H9 (cell line): ENCODE measurements at regions not wholly inside any gene's neighbourhood (a gene's known extent, or its start where the extent isn't known, plus 50 kb on each side); places are given as distances from the start of the nearest gene placed in this dataset.

Experiments
- DNase-seq: peaks from one replicate; pipeline ENCODE4 v3.0.0-alpha.2; 2017
- H2AFZ ChIP-seq: one replicate; pipeline ENCODE4 v1.6.1; 2013; ENCODE audit warnings: mild to moderate bottlenecking, low read length, control low read depth, moderate library complexity
- H2AK5ac ChIP-seq: 2 replicates; pipeline ENCODE4 v1.6.1; 2013; ENCODE audit warnings: low read length, control low read depth, mixed read lengths; ENCODE audit not compliant: insufficient read length
- H2BK120ac ChIP-seq: one replicate; pipeline ENCODE4 v1.6.1; 2013; ENCODE audit warnings: low read depth, mild to moderate bottlenecking, low read length, control low read depth, inconsistent platforms; ENCODE audit not compliant: poor library complexity, severe bottlenecking
- H2BK12ac ChIP-seq: 2 replicates; pipeline ENCODE4 v1.6.1; 2013; ENCODE audit warnings: low read length, control low read depth, mixed read lengths, low read depth; ENCODE audit not compliant: insufficient read length
- H2BK15ac ChIP-seq: 2 replicates; pipeline ENCODE4 v1.6.1; 2013; ENCODE audit warnings: low read depth, low read length, control low read depth
- H2BK20ac ChIP-seq: one replicate; pipeline ENCODE4 v1.6.1; 2013; ENCODE audit warnings: low read depth, mild to moderate bottlenecking, low read length, control low read depth, inconsistent platforms; ENCODE audit not compliant: poor library complexity, severe bottlenecking
- H2BK5ac ChIP-seq: 2 replicates; pipeline ENCODE4 v1.6.1; 2013; ENCODE audit warnings: low read length, control low read depth, mixed read lengths; ENCODE audit not compliant: insufficient read length
- H3K14ac ChIP-seq: 2 replicates; pipeline ENCODE4 v1.6.1; 2013; ENCODE audit warnings: low read length, control low read depth; ENCODE audit not compliant: insufficient read depth
- H3K18ac ChIP-seq: 2 replicates; pipeline ENCODE4 v1.6.1; 2013; ENCODE audit warnings: low read depth, mild to moderate bottlenecking, mixed read lengths, low read length, control low read depth; ENCODE audit not compliant: insufficient read length
- H3K23ac ChIP-seq: 2 replicates; pipeline ENCODE4 v1.6.1; 2013; ENCODE audit warnings: low read length, control low read depth, mixed read lengths, low read depth; ENCODE audit not compliant: insufficient read length
- H3K23me2 ChIP-seq: 2 replicates; pipeline ENCODE4 v1.6.1; 2013; ENCODE audit warnings: low read depth, mild to moderate bottlenecking, mixed read lengths, low read length, control low read depth; ENCODE audit not compliant: insufficient read length, poor library complexity, severe bottlenecking
- H3K27ac ChIP-seq: 2 replicates; pipeline ENCODE4 v1.5.1; 2013; ENCODE audit warnings: low read length, control low read depth, mixed read lengths, low read depth; ENCODE audit not compliant: insufficient read length
- H3K27me3 ChIP-seq: 2 replicates; pipeline ENCODE4 v1.6.1; 2013; ENCODE audit warnings: low read length, control low read depth, inconsistent platforms; ENCODE audit not compliant: insufficient read depth
- H3K4ac ChIP-seq: 2 replicates; pipeline ENCODE4 v1.6.1; 2013; ENCODE audit warnings: low read depth, mild to moderate bottlenecking, control low read depth, inconsistent platforms, low read length, moderate library complexity
- H3K4me1 ChIP-seq: 2 replicates; pipeline ENCODE4 v1.6.1; 2013; ENCODE audit warnings: low read length, control low read depth, inconsistent platforms; ENCODE audit not compliant: insufficient read depth
- H3K4me2 ChIP-seq: 2 replicates; pipeline ENCODE4 v1.6.1; 2013; ENCODE audit warnings: low read length, control low read depth, mixed read lengths; ENCODE audit not compliant: insufficient read length, insufficient read depth
- H3K56ac ChIP-seq: 2 replicates; pipeline ENCODE4 v1.6.1; 2013; ENCODE audit warnings: low read depth, mild to moderate bottlenecking, mixed read lengths, low read length, control low read depth; ENCODE audit not compliant: insufficient read length
- H3K79me1 ChIP-seq: 2 replicates; pipeline ENCODE4 v1.6.1; 2013; ENCODE audit warnings: low read depth, mild to moderate bottlenecking, moderate library complexity, low read length, control low read depth, inconsistent platforms; ENCODE audit not compliant: insufficient read depth, poor library complexity, severe bottlenecking
- H3K79me2 ChIP-seq: 2 replicates; pipeline ENCODE4 v1.6.1; 2013; ENCODE audit warnings: low read length, control low read depth, inconsistent platforms; ENCODE audit not compliant: insufficient read depth
- H3K9ac ChIP-seq: 2 replicates; pipeline ENCODE4 v1.6.1; 2013; ENCODE audit warnings: low read length, control low read depth, mixed read lengths; ENCODE audit not compliant: insufficient read length; ENCODE audit errors: extremely low read depth
- H3K9me3 ChIP-seq: one replicate; pipeline ENCODE4 v1.6.1; 2013; ENCODE audit warnings: low read depth, low read length, inconsistent platforms; ENCODE audit not compliant: control insufficient read depth
- H3T11ph ChIP-seq: one replicate; pipeline ENCODE4 v1.6.1; 2013; ENCODE audit warnings: mild to moderate bottlenecking, low read length, control low read depth, inconsistent platforms
- H4K20me1 ChIP-seq: one replicate; pipeline ENCODE4 v1.6.1; 2013; ENCODE audit not compliant: control insufficient read depth, insufficient read length, insufficient read depth
- H4K5ac ChIP-seq: 2 replicates; pipeline ENCODE4 v1.6.1; 2013; ENCODE audit warnings: low read depth, mild to moderate bottlenecking, mixed read lengths, low read length, control low read depth; ENCODE audit not compliant: insufficient read length
- H4K8ac ChIP-seq: replicated peaks from 2 replicates; pipeline ENCODE4 v1.6.1; 2013; ENCODE audit warnings: low read length, control low read depth, mixed read lengths, low read depth; ENCODE audit not compliant: insufficient read length
- H4K91ac ChIP-seq: 2 replicates; pipeline ENCODE4 v1.6.1; 2013; ENCODE audit warnings: low read depth, mild to moderate bottlenecking, moderate library complexity, mixed read lengths, low read length, control low read depth; ENCODE audit not compliant: insufficient read length
- H3K27ac Mint-ChIP-seq, 3 experiments: 2 replicates in 2 of 3; 3 replicates in 1 of 3; pipeline ENCODE4 v1.8.0; 2020 to 2021; ENCODE audit warnings: mixed read lengths in 3 of 3, mild to moderate bottlenecking in 1 of 3, moderate library complexity in 1 of 3
- H3K27me3 Mint-ChIP-seq: 2 replicates; pipeline ENCODE4 v1.8.0; 2021; ENCODE audit warnings: low read depth, mild to moderate bottlenecking, moderate library complexity, mixed read lengths
- H3K36me3 Mint-ChIP-seq, 3 experiments: 2 replicates in 2 of 3; 3 replicates in 1 of 3; pipeline ENCODE4 v1.8.0; 2020 to 2021; ENCODE audit warnings: low read depth in 3 of 3, mixed read lengths in 3 of 3; ENCODE audit not compliant: insufficient read depth in 1 of 3
- H3K4me1 Mint-ChIP-seq, 2 experiments: 2 replicates each; pipeline ENCODE4 v1.8.0; 2020; ENCODE audit warnings: mixed read lengths in 2 of 2
- H3K4me3 Mint-ChIP-seq, 2 experiments: 2 replicates in 1 of 2; 3 replicates in 1 of 2; pipeline ENCODE4 v1.8.0; 2020 to 2021; ENCODE audit warnings: mild to moderate bottlenecking in 2 of 2, mixed read lengths in 2 of 2, moderate library complexity in 1 of 2
- H3K9me3 Mint-ChIP-seq, 2 experiments: 2 replicates in 1 of 2; 3 replicates in 1 of 2; pipeline ENCODE4 v1.8.0; 2020; ENCODE audit warnings: mild to moderate bottlenecking in 2 of 2, mixed read lengths in 2 of 2, moderate library complexity in 1 of 2
- WGBS: extraction: QIAGEN DNeasy Blood & Tissue Kit; methylation state at CpG from one replicate; pipeline ENCODE4 v1.1.7; 2013; ENCODE audit warnings: missing lambda C conversion rate, low lambda C conversion rate, mixed read lengths; ENCODE audit not compliant: insufficient read length; ENCODE audit errors: extremely low coverage; 5-methylcytosine and 5-hydroxymethylcytosine counted together
- TF ChIP-seq, protein P1 (sequence below): fragments of 200-600 bp; sonication (generic); conservative IDR thresholded peaks from 3 replicates; pipeline ENCODE4 v1.8.0; 2021; ENCODE audit warnings: antibody characterized with exemption, mild to moderate bottlenecking

DNA sequence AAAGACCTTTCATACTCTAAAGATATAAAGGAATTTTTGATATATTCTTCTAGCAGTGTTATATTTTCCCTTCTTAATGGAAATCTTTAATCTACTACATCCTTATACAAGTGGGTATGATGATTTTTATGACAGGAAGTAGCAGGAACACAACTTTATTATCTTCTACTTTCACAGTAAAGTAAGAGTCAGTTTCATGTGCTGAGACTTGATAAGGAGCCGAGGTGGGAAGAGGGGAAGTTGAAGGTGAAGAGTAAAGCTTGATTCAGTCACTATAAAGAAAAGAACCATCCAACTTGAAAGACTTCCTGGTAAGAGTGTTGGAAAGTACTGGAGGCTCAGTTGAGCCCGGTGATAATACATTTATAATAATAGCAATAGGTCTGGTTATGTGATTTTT, 82.1 kb upstream of the PTH start:
- Histone ChIP-seq H3K56ac (no peak overlapping the region), H4K5ac (no peak overlapping the region), H2BK5ac (no peak overlapping the region), H3K27ac (no peak overlapping the region), H2BK15ac (no peak overlapping the region), H3K9ac (no peak overlapping the region), H3T11ph (no peak overlapping the region), H4K91ac (no peak overlapping the region), H3K4ac (no peak overlapping the region), H3K79me2 (no peaks in the 10 kb centered on the region), H3K79me1 (no peaks in the 10 kb centered on the region), H3K4me2 (no peak overlapping the region), H4K20me1 (no peaks in the 10 kb centered on the region), H3K27me3 (no peaks in the 10 kb centered on the region; the same call in 1 of the 2 replicates), H3K14ac (no peak overlapping the region), H2BK120ac (no peak overlapping the region), H2AK5ac (no peak overlapping the region), H3K4me1 (no peaks in the 10 kb centered on the region), H2BK20ac (no peak overlapping the region), H3K18ac (no peak overlapping the region), H3K23me2 (no peaks in the 10 kb centered on the region), H2BK12ac (no peak overlapping the region), H3K23ac (no peak overlapping the region), H3K9me3 (no peaks in the 10 kb centered on the region), H2AFZ (no peak overlapping the region), H4K8ac (no peak overlapping the region)
- H3K36me3 Mint-ChIP-seq: peaks cover 1 to 15% (median 13%) of the 10 kb centered on the region in 3 experiments; a peak in 6 of 7 replicates
- TF ChIP-seq, protein P1, sequence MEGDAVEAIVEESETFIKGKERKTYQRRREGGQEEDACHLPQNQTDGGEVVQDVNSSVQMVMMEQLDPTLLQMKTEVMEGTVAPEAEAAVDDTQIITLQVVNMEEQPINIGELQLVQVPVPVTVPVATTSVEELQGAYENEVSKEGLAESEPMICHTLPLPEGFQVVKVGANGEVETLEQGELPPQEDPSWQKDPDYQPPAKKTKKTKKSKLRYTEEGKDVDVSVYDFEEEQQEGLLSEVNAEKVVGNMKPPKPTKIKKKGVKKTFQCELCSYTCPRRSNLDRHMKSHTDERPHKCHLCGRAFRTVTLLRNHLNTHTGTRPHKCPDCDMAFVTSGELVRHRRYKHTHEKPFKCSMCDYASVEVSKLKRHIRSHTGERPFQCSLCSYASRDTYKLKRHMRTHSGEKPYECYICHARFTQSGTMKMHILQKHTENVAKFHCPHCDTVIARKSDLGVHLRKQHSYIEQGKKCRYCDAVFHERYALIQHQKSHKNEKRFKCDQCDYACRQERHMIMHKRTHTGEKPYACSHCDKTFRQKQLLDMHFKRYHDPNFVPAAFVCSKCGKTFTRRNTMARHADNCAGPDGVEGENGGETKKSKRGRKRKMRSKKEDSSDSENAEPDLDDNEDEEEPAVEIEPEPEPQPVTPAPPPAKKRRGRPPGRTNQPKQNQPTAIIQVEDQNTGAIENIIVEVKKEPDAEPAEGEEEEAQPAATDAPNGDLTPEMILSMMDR: no peak
- no peak overlapping the region for H3K27ac Mint-ChIP-seq
- WGBS: no CpG with 5 or more reads among the region's 2 CpGs
- peaks cover 3% of the 10 kb centered on the region for H3K27me3 Mint-ChIP-seq
- H3K4me3 Mint-ChIP-seq: no peak overlapping the region
- no peaks in the 10 kb centered on the region for H3K4me1 Mint-ChIP-seq
- no peak for DNase-seq
- H3K9me3 Mint-ChIP-seq: peaks cover 19 to 28% of the 10 kb centered on the region in 2 experiments
